ENCODE measurements at regions not wholly inside any gene's neighbourhood (a gene's known extent, or its start where the extent isn't known, plus 50 kb on each side); places are given as distances from the start of the nearest gene placed in this dataset.

- TF ChIP-seq CTCF (IDR thresholded peaks at IDR 0.05 in 8 of 11, conservative IDR thresholded peaks at IDR 0.05 in 3 of 11), result peak in 8 of 11 experiments; percentile 20 to 61 (median 54)
- peak in 1 of 3 donors; percentile 27 for TF ChIP-seq POLR2AphosphoS5 (IDR thresholded peaks at IDR 0.05)
- no peak for TF ChIP-seq POLR2A (IDR thresholded peaks at IDR 0.05)
Observed at GRCh38 chr2:160918906-160919503, 241.2 kb upstream of the TANK start.
